ENCODE measurements at regions not wholly inside any gene's neighbourhood (a gene's known extent, or its start where the extent isn't known, plus 50 kb on each side); places are given as distances from the start of the nearest gene placed in this dataset.

DNA sequence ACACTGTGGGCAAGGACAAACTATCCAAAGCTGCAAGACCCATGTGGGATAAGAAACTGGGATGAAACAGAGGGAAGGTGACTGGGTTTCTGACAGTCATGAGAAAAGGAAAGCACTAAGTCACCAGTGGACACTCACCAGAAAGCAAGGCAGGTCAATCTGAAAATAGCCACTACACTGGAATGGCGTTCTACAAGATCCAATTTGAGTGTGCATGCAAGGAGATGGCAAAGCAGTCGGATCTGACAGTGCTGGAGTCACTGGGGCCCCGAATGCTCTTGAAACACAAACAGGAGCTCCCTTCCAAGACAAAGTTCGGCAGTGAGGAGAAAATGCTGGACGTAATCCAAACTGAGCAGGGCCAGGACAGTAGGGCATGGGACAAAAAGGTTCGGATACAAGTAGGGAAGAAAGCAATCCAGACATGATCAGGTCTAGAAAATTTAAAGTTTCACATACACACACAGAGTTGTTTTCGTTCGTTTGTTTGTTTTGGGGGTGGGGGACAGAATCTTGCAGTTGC, 95.5 kb downstream of the EOMES start:
- TF ChIP-seq, protein P1, sequence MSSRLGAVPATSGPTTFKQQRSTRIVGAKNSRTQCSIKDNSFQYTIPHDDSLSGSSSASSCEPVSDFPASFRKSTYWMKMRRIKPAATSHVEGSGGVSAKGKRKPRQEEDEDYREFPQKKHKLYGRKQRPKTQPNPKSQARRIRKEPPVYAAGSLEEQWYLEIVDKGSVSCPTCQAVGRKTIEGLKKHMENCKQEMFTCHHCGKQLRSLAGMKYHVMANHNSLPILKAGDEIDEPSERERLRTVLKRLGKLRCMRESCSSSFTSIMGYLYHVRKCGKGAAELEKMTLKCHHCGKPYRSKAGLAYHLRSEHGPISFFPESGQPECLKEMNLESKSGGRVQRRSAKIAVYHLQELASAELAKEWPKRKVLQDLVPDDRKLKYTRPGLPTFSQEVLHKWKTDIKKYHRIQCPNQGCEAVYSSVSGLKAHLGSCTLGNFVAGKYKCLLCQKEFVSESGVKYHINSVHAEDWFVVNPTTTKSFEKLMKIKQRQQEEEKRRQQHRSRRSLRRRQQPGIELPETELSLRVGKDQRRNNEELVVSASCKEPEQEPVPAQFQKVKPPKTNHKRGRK (CRISPR knock-in tag; IDR thresholded peaks at IDR 0.05; ENCODE audit: borderline replicate concordance), result no peak
- TF ChIP-seq OVOL2 (CRISPR knock-in tag; IDR thresholded peaks at IDR 0.05; ENCODE audit: borderline replicate concordance), result no peak
- TF ChIP-seq NFYB (CRISPR knock-in tag; conservative IDR thresholded peaks at IDR 0.05; ENCODE audit: low read depth), result no peak
- no peak for TF ChIP-seq ZNF121 (CRISPR knock-in tag; IDR thresholded peaks at IDR 0.05)
- TF ChIP-seq, protein P2, sequence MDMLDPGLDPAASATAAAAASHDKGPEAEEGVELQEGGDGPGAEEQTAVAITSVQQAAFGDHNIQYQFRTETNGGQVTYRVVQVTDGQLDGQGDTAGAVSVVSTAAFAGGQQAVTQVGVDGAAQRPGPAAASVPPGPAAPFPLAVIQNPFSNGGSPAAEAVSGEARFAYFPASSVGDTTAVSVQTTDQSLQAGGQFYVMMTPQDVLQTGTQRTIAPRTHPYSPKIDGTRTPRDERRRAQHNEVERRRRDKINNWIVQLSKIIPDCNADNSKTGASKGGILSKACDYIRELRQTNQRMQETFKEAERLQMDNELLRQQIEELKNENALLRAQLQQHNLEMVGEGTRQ (CRISPR knock-in tag; IDR thresholded peaks at IDR 0.05), result no peak
- TF ChIP-seq TEAD1 (CRISPR knock-in tag; IDR thresholded peaks at IDR 0.05), result no peak
- TF ChIP-seq, protein P3, sequence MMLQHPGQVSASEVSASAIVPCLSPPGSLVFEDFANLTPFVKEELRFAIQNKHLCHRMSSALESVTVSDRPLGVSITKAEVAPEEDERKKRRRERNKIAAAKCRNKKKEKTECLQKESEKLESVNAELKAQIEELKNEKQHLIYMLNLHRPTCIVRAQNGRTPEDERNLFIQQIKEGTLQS (CRISPR knock-in tag; conservative IDR thresholded peaks at IDR 0.05), result no peak
- TF ChIP-seq MXD4 (CRISPR knock-in tag; IDR thresholded peaks at IDR 0.05; ENCODE audit: borderline replicate concordance), result no peak
- TF ChIP-seq, protein P4, sequence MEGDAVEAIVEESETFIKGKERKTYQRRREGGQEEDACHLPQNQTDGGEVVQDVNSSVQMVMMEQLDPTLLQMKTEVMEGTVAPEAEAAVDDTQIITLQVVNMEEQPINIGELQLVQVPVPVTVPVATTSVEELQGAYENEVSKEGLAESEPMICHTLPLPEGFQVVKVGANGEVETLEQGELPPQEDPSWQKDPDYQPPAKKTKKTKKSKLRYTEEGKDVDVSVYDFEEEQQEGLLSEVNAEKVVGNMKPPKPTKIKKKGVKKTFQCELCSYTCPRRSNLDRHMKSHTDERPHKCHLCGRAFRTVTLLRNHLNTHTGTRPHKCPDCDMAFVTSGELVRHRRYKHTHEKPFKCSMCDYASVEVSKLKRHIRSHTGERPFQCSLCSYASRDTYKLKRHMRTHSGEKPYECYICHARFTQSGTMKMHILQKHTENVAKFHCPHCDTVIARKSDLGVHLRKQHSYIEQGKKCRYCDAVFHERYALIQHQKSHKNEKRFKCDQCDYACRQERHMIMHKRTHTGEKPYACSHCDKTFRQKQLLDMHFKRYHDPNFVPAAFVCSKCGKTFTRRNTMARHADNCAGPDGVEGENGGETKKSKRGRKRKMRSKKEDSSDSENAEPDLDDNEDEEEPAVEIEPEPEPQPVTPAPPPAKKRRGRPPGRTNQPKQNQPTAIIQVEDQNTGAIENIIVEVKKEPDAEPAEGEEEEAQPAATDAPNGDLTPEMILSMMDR (IDR thresholded peaks at IDR 0.05), result no peak
- TF ChIP-seq CBFB (CRISPR knock-in tag; IDR thresholded peaks at IDR 0.05; ENCODE audit: low read depth), result no peak
- no peak for TF ChIP-seq NR3C1 (CRISPR knock-in tag; conservative IDR thresholded peaks at IDR 0.05; ENCODE audit: low read depth)
- no peak for TF ChIP-seq SP1 (CRISPR knock-in tag; conservative IDR thresholded peaks at IDR 0.05)
- TF ChIP-seq, protein P5, sequence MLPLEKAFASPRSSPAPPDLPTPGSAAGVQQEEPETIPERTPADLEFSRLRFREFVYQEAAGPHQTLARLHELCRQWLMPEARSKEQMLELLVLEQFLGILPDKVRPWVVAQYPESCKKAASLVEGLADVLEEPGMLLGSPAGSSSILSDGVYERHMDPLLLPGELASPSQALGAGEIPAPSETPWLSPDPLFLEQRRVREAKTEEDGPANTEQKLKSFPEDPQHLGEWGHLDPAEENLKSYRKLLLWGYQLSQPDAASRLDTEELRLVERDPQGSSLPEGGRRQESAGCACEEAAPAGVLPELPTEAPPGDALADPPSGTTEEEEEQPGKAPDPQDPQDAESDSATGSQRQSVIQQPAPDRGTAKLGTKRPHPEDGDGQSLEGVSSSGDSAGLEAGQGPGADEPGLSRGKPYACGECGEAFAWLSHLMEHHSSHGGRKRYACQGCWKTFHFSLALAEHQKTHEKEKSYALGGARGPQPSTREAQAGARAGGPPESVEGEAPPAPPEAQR (CRISPR knock-in tag; IDR thresholded peaks at IDR 0.05), result no peak

All from WTC11 (cell line).